Right lung (tissue), 2 donors: ENCODE measurements at regions not wholly inside any gene's neighbourhood (a gene's known extent, or its start where the extent isn't known, plus 50 kb on each side); places are given as distances from the start of the nearest gene placed in this dataset.

Source experiments
- DNase-seq, 2 donors: peaks; one replicate each; pipeline ENCODE4 v3.0.0-alpha.2; 2013

DNA sequence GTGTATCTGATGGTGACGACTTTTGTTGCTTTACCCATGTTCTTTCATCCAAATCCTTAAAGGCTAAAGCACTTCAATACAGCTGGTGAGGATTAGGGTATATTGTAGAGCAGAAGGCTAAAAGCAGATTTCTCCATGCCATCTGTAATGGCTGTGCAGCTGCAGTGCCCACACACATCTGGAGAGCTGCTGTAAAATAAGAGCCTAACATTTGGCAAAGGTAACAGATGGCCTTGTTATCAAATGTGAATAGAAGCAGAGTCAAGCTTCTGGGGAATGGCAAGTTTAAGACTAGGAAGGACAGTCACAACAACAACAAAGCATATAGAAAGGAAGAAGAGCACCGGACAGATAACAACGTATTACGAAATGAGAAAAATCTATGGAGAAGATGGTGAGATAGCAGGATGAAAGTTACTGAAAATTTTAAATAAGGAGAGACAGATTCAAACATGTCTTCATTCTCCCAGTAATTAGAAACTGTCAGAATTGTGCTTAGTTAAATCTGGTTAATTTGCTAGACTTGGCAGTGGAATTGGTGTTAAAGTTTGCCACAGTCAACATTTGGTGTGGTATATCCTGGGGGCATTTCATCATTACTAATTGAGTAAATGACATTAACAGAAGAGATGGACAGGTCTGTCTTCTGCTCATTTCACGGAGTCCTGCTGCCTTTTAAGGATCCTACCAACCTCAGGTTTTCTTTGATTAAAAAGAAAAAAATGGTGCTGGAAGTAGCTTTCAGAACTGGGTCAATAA lies 1093.2 kb downstream of the ADGRL2 start:
- no peak for DNase-seq

- no peak for DNase-seq
Observed at GRCh38 chr1:82880506-82880905, 1079.8 kb downstream of the ADGRL2 start.

DNA sequence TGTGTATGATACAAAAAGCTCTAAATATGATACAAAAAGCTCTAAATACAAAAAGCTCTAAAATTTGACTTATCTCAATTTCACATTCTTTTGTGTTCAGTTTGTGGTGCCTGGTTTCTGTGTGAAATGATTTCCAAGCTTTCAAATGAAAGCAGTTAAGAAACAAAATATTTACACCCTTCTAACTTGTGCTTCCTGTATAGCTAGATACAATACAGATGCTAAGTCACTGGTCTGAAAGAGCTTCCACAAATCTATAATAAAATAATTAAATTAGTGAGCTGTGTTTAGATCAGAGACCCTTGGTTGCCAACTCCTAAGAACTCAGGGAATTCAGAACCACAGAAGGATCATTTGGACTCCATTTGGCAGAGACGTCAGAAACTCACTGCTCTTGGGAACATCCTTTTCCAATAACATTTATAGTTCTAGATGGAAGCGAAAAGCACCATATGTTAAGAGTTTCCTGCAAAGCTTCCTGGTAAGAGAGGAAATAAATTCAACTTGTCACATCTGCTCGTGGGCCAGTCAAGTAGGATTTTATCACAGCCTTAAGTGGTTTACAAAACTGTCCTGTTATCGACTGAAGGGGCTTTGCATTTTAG lies 1079.1 kb downstream of the ADGRL2 start:
- DNase-seq, result peak in 1 of 2 donors; percentile 3

- DNase-seq, result no peak
Observed at GRCh38 chr1:82875170-82875569, 1074.4 kb downstream of the ADGRL2 start.

GRCh38 chr1:82874041-82874440 lies 1073.3 kb downstream of the ADGRL2 start:
- no peak for DNase-seq

DNA sequence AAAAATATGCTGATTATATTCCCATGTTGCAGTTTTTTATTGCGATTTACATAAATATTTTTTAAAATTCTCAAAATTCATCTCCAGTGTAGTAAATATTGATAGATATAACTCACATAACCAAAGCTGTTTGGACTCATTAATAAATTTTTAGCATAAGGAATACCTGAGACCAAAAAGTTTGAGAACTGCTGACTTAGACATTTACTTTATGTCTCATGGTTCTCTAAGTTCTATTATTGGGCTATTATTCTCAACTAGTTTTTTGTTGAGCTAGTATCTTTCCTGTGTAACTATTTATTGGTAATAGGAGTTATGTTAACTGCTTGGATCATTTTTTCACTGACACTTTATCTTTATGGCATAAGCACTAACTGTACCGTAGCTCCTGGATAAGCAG lies 1069.6 kb downstream of the ADGRL2 start:
- DNase-seq, result no peak

GRCh38 chr1:82867781-82868180 lies 1067.0 kb downstream of the ADGRL2 start:
- DNase-seq, result no peak

- no peak for DNase-seq
Observed at GRCh38 chr1:82861749-82862148, 1061.0 kb downstream of the ADGRL2 start.

- peak in 1 of 2 donors; percentile 12 for DNase-seq
Observed at GRCh38 chr1:82858031-82858430, 1057.3 kb downstream of the ADGRL2 start.

DNA sequence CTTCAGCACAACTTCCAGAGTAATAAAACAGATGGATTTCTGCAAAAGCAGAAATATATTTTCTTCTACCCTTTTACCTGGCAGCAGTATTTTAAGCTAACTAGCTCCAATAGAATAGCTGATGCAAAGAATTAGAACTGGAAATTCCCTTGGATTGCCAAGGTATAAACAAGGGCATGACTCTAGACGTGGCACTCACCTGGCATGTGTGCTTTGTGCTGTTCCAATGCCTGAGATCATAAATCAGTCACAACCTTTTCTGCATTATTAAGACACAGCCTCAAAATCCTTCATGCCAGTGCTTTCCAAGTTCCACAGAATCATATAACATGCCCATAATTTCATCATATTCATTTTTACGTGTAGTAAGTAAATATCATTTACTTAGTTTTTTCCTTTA lies 1048.7 kb downstream of the ADGRL2 start:
- no peak for DNase-seq

DNA sequence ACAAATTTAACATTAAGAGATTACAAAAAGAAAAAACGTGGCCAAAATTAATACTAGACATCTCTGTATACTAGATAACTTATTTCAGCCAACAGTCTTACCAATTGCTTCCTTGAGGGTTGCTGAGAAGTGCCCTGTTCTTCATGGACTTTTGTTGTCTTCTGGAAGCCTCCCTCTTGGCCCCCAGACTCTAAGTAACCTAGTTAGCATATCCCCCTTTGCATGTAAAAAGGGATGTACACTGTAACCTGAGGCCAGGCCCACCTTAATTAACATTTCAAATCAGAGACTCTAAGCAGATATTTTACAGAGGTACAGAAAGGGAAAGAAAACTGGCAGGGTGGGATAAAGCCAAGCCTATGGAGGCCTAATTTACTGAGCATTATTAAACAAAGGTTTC lies 1047.3 kb downstream of the ADGRL2 start:
- no peak for DNase-seq

DNA sequence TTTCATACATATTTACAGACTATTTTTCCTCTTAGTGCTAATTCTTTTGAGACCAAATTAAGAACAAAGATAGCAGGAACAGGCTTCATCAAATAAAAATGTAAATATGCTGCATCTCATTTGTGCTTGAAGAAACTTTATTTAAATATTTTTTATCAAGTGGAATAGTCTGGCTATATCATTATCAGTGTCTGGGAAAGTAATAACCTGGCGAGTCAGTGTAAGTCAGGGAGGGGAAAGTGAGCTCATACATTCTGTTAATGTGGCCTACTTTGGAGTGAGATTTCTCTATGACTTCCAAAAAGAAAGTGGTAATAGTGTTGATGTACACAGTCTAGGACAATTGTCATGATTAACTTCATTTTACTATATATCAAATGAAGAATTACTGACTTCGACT lies 1045.1 kb downstream of the ADGRL2 start:
- DNase-seq, result no peak

GRCh38 chr1:82844911-82845827 lies 1044.4 kb downstream of the ADGRL2 start:
- DNase-seq, result no peak

- DNase-seq, result no peak
Observed at GRCh38 chr1:82844447-82844846, 1043.7 kb downstream of the ADGRL2 start.

GRCh38 chr1:82843876-82844275 lies 1043.1 kb downstream of the ADGRL2 start:
- DNase-seq, result no peak

- no peak for DNase-seq
Observed at GRCh38 chr1:82840192-82840591, 1039.5 kb downstream of the ADGRL2 start.

GRCh38 chr1:82837766-82838465 lies 1037.2 kb downstream of the ADGRL2 start:
- DNase-seq, result no peak

GRCh38 chr1:82836973-82837680 lies 1036.4 kb downstream of the ADGRL2 start:
- no peak for DNase-seq

DNA sequence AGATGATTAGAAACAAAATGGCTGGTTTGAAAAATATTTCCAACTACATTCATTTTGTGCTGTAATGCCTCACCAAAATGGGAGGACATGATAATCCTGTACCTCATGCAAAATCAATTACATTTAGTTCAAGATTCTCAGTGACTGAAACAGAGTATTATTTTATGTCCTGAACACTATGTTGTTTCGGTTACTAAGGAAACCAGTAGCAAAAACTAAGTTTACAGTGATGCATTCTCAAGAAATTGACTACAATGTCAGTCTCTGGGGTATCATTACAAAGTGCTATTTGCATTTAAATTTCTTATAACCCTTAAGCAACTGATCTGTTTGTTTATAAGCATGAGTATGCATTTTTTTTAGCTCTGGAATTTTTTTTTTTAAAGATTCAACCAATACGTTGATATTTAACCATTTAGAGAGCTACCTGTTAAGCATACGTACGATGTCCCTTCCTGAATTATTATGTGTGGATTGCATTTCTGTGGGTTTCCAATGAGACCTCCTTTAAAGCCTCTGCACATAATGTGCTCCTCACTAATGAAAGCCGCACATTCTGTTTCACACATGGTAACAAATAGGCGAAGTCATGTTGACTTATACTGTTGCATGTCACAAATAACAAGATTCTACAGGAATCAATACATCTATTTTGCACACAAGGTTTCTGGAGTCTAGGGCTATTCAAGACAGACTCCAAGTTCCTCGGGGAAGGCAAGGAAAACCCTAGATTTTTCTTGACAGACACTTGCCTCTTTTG lies 1035.7 kb downstream of the ADGRL2 start:
- DNase-seq, result no peak

GRCh38 chr1:82830690-82831380 lies 1030.1 kb downstream of the ADGRL2 start:
- DNase-seq, result no peak
